ENCODE measurements at regions not wholly inside any gene's neighbourhood (a gene's known extent, or its start where the extent isn't known, plus 50 kb on each side); places are given as distances from the start of the nearest gene placed in this dataset.

- ATAC-seq (replicated peaks in 1 of 4) (no peak), DNase-seq (no peak)
- no peaks in the 10 kb centered on the region for H3K4me1 Mint-ChIP-seq
- Histone ChIP-seq H3K9me3 (no peaks in the 10 kb centered on the region), H3K27ac (ENCODE audit: low read length) (no peak overlapping the region), H3K4me1 (ENCODE audit: control insufficient read depth in 1 of 2, extremely low read depth in 1 of 2, insufficient read depth in 2 of 2, low read length in 2 of 2) (no peaks in the 10 kb centered on the region), H3K27me3 (replicated peaks in 1 of 2; ENCODE audit: control insufficient read depth in 2 of 2, extremely low read depth in 1 of 2, insufficient read depth in 2 of 2, low read length in 1 of 2) (no peaks in the 10 kb centered on the region), H3K36me3 (ENCODE audit: control insufficient read depth in 2 of 2, extremely low read depth in 1 of 2, insufficient read depth in 1 of 2, low read length in 1 of 2) (no peaks in the 10 kb centered on the region), H3K4me3 (ENCODE audit: control insufficient read depth in 1 of 2, extremely low read depth in 1 of 2, low read length in 1 of 2) (no peak overlapping the region)
- H3K36me3 Mint-ChIP-seq = no peaks in the 10 kb centered on the region
- no peak overlapping the region for H3K27ac Mint-ChIP-seq
- no CpG with 5 or more reads among the region's 3 CpGs for WGBS (ENCODE audit: insufficient coverage)
- POLR2A ChIA-PET = no interaction called here
- H3K4me3 Mint-ChIP-seq = no peak overlapping the region
- CTCF ChIA-PET = no interaction called here
- no peaks in the 10 kb centered on the region for H3K27me3 Mint-ChIP-seq
- H3K9me3 Mint-ChIP-seq = no peaks in the 10 kb centered on the region
Measured at GRCh38 chr9:84212246-84212645, 128.3 kb downstream of the SLC28A3 start.

- Mint-ChIP-seq H3K27ac (no peak overlapping the region), H3K36me3 (no peaks in the 10 kb centered on the region), H3K4me3 (no peak overlapping the region), H3K27me3 (no peaks in the 10 kb centered on the region), H3K9me3 (no peaks in the 10 kb centered on the region), H3K4me1 (no peaks in the 10 kb centered on the region)
- Histone ChIP-seq H3K27me3 (replicated peaks in 1 of 2; ENCODE audit: control insufficient read depth in 2 of 2, extremely low read depth in 1 of 2, insufficient read depth in 2 of 2, low read length in 1 of 2) (no peaks in the 10 kb centered on the region), H3K36me3 (ENCODE audit: control insufficient read depth in 2 of 2, extremely low read depth in 1 of 2, insufficient read depth in 1 of 2, low read length in 1 of 2) (no peaks in the 10 kb centered on the region), H3K9me3 (no peaks in the 10 kb centered on the region), H3K4me3 (ENCODE audit: control insufficient read depth in 1 of 2, extremely low read depth in 1 of 2, low read length in 1 of 2) (no peak overlapping the region), H3K27ac (ENCODE audit: low read length) (no peak overlapping the region), H3K4me1 (ENCODE audit: control insufficient read depth in 1 of 2, extremely low read depth in 1 of 2, insufficient read depth in 2 of 2, low read length in 2 of 2) (no peaks in the 10 kb centered on the region)
- ChIA-PET POLR2A (no interaction called here), CTCF (no interaction called here)
- no CpG with 5 or more reads among the region's 2 CpGs for WGBS (ENCODE audit: insufficient coverage)
- DNase-seq = no peak
- ATAC-seq (replicated peaks in 1 of 4) = no peak
Measured at GRCh38 chr9:84212982-84213381, 127.6 kb downstream of the SLC28A3 start.

- H3K4me3 ChIP-seq (ENCODE audit: control insufficient read depth in 1 of 2, extremely low read depth in 1 of 2, low read length in 1 of 2) = no peak overlapping the region
- no peaks in the 10 kb centered on the region for H3K4me1 ChIP-seq (ENCODE audit: control insufficient read depth in 1 of 2, extremely low read depth in 1 of 2, insufficient read depth in 2 of 2, low read length in 2 of 2)
- Mint-ChIP-seq H3K9me3 (no peaks in the 10 kb centered on the region), H3K27me3 (peaks cover 0 to 4% of the 10 kb centered on the region in 2 donors), H3K4me3 (no peak overlapping the region), H3K4me1 (no peaks in the 10 kb centered on the region), H3K36me3 (no peaks in the 10 kb centered on the region), H3K27ac (no peak overlapping the region)
- H3K9me3 ChIP-seq = no peaks in the 10 kb centered on the region
- H3K27ac ChIP-seq (ENCODE audit: low read length) = no peak overlapping the region
- H3K36me3 ChIP-seq (ENCODE audit: control insufficient read depth in 2 of 2, extremely low read depth in 1 of 2, insufficient read depth in 1 of 2, low read length in 1 of 2) = no peaks in the 10 kb centered on the region
- no CpG with 5 or more reads among the region's 2 CpGs for WGBS (ENCODE audit: insufficient coverage)
- ChIA-PET POLR2A (no interaction called here), CTCF (no interaction called here)
- no peak for DNase-seq
- no peaks in the 10 kb centered on the region for H3K27me3 ChIP-seq (replicated peaks in 1 of 2; ENCODE audit: control insufficient read depth in 2 of 2, extremely low read depth in 1 of 2, insufficient read depth in 2 of 2, low read length in 1 of 2)
- no peak for ATAC-seq (replicated peaks in 1 of 4)
Measured at GRCh38 chr9:84216151-84216550, 124.4 kb downstream of the SLC28A3 start.

GRCh38 chr9:84218322-84218721, 122.2 kb downstream of the SLC28A3 start:
- ATAC-seq (replicated peaks in 1 of 4) = no peak
- Histone ChIP-seq H3K36me3 (ENCODE audit: control insufficient read depth in 2 of 2, extremely low read depth in 1 of 2, insufficient read depth in 1 of 2, low read length in 1 of 2) (no peaks in the 10 kb centered on the region), H3K27me3 (replicated peaks in 1 of 2; ENCODE audit: control insufficient read depth in 2 of 2, extremely low read depth in 1 of 2, insufficient read depth in 2 of 2, low read length in 1 of 2) (no peaks in the 10 kb centered on the region), H3K4me3 (ENCODE audit: control insufficient read depth in 1 of 2, extremely low read depth in 1 of 2, low read length in 1 of 2) (no peak overlapping the region), H3K9me3 (no peaks in the 10 kb centered on the region), H3K27ac (ENCODE audit: low read length) (no peak overlapping the region), H3K4me1 (ENCODE audit: control insufficient read depth in 1 of 2, extremely low read depth in 1 of 2, insufficient read depth in 2 of 2, low read length in 2 of 2) (no peaks in the 10 kb centered on the region)
- Mint-ChIP-seq H3K27ac (no peak overlapping the region), H3K27me3 (peaks cover 3 to 7% of the 10 kb centered on the region in 2 donors), H3K9me3 (peaks cover 0 to 12% (median 7%) of the 10 kb centered on the region in 3 donors), H3K4me1 (no peaks in the 10 kb centered on the region), H3K36me3 (no peaks in the 10 kb centered on the region), H3K4me3 (no peak overlapping the region)
- 87% methylated on average over 4 of the region's 4 CpGs for WGBS (ENCODE audit: insufficient coverage)
- ChIA-PET CTCF (no interaction called here), POLR2A (no interaction called here)
- DNase-seq = no peak

- WGBS (ENCODE audit: insufficient coverage) = 81% methylated on average over 3 of the region's 5 CpGs
- Mint-ChIP-seq H3K36me3 (no peaks in the 10 kb centered on the region), H3K4me3 (no peak overlapping the region), H3K9me3 (peaks cover 0 to 12% (median 7%) of the 10 kb centered on the region in 3 donors), H3K27me3 (peaks cover 6 to 10% of the 10 kb centered on the region in 2 donors), H3K4me1 (no peaks in the 10 kb centered on the region), H3K27ac (no peak overlapping the region)
- Histone ChIP-seq H3K27me3 (replicated peaks in 1 of 2; ENCODE audit: control insufficient read depth in 2 of 2, extremely low read depth in 1 of 2, insufficient read depth in 2 of 2, low read length in 1 of 2) (peaks cover 0 to 3% of the 10 kb centered on the region in 2 experiments), H3K4me3 (ENCODE audit: control insufficient read depth in 1 of 2, extremely low read depth in 1 of 2, low read length in 1 of 2) (no peak overlapping the region), H3K27ac (ENCODE audit: low read length) (no peak overlapping the region), H3K36me3 (ENCODE audit: control insufficient read depth in 2 of 2, extremely low read depth in 1 of 2, insufficient read depth in 1 of 2, low read length in 1 of 2) (no peaks in the 10 kb centered on the region), H3K4me1 (ENCODE audit: control insufficient read depth in 1 of 2, extremely low read depth in 1 of 2, insufficient read depth in 2 of 2, low read length in 2 of 2) (no peaks in the 10 kb centered on the region), H3K9me3 (no peaks in the 10 kb centered on the region)
- ATAC-seq (replicated peaks in 1 of 4) = no peak
- CTCF ChIA-PET = no interaction called here
- POLR2A ChIA-PET = interaction anchor here in 1 of 2 donors (0.5 kb wide), 1 partner anchor 62 kb away, joined by 3 read pairs; no protein-coding TSS in a partner anchor
- no peak for DNase-seq
Measured at GRCh38 chr9:84224246-84224645, 116.3 kb downstream of the SLC28A3 start.
